Body of pancreas (tissue), 4 donors: ENCODE measurements at regions not wholly inside any gene's neighbourhood (a gene's known extent, or its start where the extent isn't known, plus 50 kb on each side); places are given as distances from the start of the nearest gene placed in this dataset.

Experiments
- POLR2A ChIP-seq, 3 donors: fragments of 450-650 bp; IDR thresholded peaks; one replicate each; pipeline ENCODE4 v1.6.1; 2016; ENCODE audit warnings: antibody characterized with exemption in 3 of 3, mild to moderate bottlenecking in 2 of 3
- TF ChIP-seq, protein P1 (sequence below), 7 experiments: fragments of 450-650 bp in 4 of 7; fragments of 200-600 bp in 3 of 7; sonication (generic) in 3 of 7; IDR thresholded peaks; one replicate each; pipeline ENCODE4 v1.5.1; 2016 to 2019; ENCODE audit warnings: antibody characterized with exemption in 7 of 7

DNA sequence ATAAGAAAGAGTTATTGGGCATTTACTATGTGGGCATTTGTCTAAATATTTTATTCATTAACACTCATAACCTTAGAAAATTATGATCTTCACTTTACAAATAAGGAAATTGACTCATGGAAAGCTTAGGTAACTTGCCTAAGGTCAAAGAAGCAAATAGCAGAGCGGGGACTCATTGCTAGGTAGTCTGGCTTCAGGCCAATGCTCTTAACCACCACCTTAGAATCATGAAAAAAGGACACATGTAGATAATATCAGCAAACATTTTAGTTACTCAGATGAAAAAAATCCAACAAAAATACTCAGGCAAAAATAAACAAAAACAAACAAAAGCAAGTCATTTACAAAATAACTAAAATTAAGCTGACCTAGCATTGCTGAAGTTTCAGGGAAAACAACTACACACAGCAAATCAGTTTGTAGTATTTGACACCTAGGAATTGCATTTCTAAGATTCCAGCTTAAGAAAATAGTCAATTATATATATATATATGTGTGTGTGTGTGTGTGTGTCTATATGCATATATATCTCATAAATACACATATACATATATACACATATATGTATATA, 166.0 kb downstream of the HMHB1 start:
- TF ChIP-seq, protein P1, sequence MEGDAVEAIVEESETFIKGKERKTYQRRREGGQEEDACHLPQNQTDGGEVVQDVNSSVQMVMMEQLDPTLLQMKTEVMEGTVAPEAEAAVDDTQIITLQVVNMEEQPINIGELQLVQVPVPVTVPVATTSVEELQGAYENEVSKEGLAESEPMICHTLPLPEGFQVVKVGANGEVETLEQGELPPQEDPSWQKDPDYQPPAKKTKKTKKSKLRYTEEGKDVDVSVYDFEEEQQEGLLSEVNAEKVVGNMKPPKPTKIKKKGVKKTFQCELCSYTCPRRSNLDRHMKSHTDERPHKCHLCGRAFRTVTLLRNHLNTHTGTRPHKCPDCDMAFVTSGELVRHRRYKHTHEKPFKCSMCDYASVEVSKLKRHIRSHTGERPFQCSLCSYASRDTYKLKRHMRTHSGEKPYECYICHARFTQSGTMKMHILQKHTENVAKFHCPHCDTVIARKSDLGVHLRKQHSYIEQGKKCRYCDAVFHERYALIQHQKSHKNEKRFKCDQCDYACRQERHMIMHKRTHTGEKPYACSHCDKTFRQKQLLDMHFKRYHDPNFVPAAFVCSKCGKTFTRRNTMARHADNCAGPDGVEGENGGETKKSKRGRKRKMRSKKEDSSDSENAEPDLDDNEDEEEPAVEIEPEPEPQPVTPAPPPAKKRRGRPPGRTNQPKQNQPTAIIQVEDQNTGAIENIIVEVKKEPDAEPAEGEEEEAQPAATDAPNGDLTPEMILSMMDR (IDR thresholded peaks at IDR 0.05), result no peak
- TF ChIP-seq POLR2A (IDR thresholded peaks at IDR 0.05), result no peak
